A549 (cell line): ENCODE measurements at regions not wholly inside any gene's neighbourhood (a gene's known extent, or its start where the extent isn't known, plus 50 kb on each side); places are given as distances from the start of the nearest gene placed in this dataset.

Experiments used
- ATAC-seq, 2 experiments: fragments of 200-7000 bp in 1 of 2; fragments of >200 bp in 1 of 2; cut with Nextera tagmentation in 1 of 2; cut with Tn5 transposase in 1 of 2; 3 replicates each; pipeline versions ENCODE4 v1.8.0 to v1.9.1; 2018 to 2020; ENCODE audit warnings: mild to moderate bottlenecking in 1 of 2, moderate library complexity in 1 of 2
- CTCF ChIA-PET: fragments of 300-600 bp; sonication (Branson Sonifier 250); formaldehyde crosslinking; extraction: SDS; loops from one replicate; lab custom pipeline; 2021; ENCODE audit warnings: antibody characterized with exemption, inconsistent platforms; lab: Yijun Ruan, JAX
- POLR2A ChIA-PET: fragments of 350-600 bp; formaldehyde crosslinking; extraction: SDS; loops from one replicate; lab custom pipeline; 2021; ENCODE audit warnings: antibody characterized with exemption, inconsistent platforms; lab: Yijun Ruan, JAX
- DNase-seq, 2 experiments: peaks; one replicate each; pipeline versions ENCODE4 v3.0.0 to v3.0.0-alpha.2; 2011 to 2016; ENCODE audit warnings: low read depth in 1 of 2, low spot score in 1 of 2
- FAIRE-seq: peaks from 2 replicates; lab custom pipeline; 2011; peaks lifted over from hg19 to GRCh38; lab: Jason Lieb, UNC
- H3K27ac ChIP-seq, 2 experiments: fragments of >200 bp; sonication (Bioruptor Twin); formaldehyde crosslinking; 3 replicates each; pipeline ENCODE4 v1.5.1; 2016 to 2017
- H3K4me1 ChIP-seq: fragments of >200 bp; sonication (Bioruptor Twin); formaldehyde crosslinking; 3 replicates; pipeline ENCODE4 v1.6.1; 2016
- H3K4me2 ChIP-seq: fragments of >200 bp; sonication (Bioruptor Twin); formaldehyde crosslinking; 3 replicates; pipeline ENCODE4 v1.6.1; 2016
- H3K4me3 ChIP-seq: fragments of >200 bp; sonication (Bioruptor Twin); formaldehyde crosslinking; 3 replicates; pipeline ENCODE4 v1.5.1; 2016
- H3K9me3 ChIP-seq: fragments of >200 bp; sonication (Bioruptor Twin); formaldehyde crosslinking; 3 replicates; pipeline ENCODE4 v1.6.1; 2016
- CBX2 ChIP-seq: fragments of 200-600 bp; sonication (generic); IDR thresholded peaks from 2 replicates; pipeline ENCODE4 v1.6.1; 2016; ENCODE audit warnings: low read depth, mild to moderate bottlenecking, borderline replicate concordance
- CHD4 ChIP-seq: fragments of 200-600 bp; sonication (generic); IDR thresholded peaks from 2 replicates; pipeline ENCODE4 v1.6.1; 2016; ENCODE audit warnings: antibody characterized with exemption, mild to moderate bottlenecking, borderline replicate concordance
- EHF ChIP-seq: fragments of 250-450 bp; sonication (Bioruptor Pico); IDR thresholded peaks from 2 replicates; pipeline ENCODE4 v1.5.0; 2020; ENCODE audit warnings: mild to moderate bottlenecking
- ELK1 ChIP-seq: fragments of 150-350 bp; IDR thresholded peaks from 2 replicates; pipeline ENCODE4 v1.6.1; 2014; ENCODE audit warnings: low read depth, mild to moderate bottlenecking, low read length
- FOSB ChIP-seq: fragments of 250-450 bp; sonication (Bioruptor Pico); IDR thresholded peaks from 2 replicates; pipeline ENCODE4 v1.5.0; 2020; ENCODE audit warnings: mild to moderate bottlenecking, moderate library complexity
- GATA3 ChIP-seq: IDR thresholded peaks from 2 replicates; pipeline ENCODE4 v1.6.1; 2012; ENCODE audit warnings: borderline replicate concordance
- HEYL ChIP-seq: fragments of 250-450 bp; sonication (Bioruptor Pico); IDR thresholded peaks from 2 replicates; pipeline ENCODE4 v1.8.0; 2021; ENCODE audit warnings: mild to moderate bottlenecking, moderate library complexity
- HMGXB4 ChIP-seq: fragments of 250-450 bp; sonication (Bioruptor Pico); IDR thresholded peaks from 2 replicates; pipeline ENCODE4 v1.5.0; 2021; ENCODE audit warnings: mild to moderate bottlenecking, moderate library complexity, borderline replicate concordance
- HOXB5 ChIP-seq: fragments of 250-450 bp; sonication (Bioruptor Pico); IDR thresholded peaks from 2 replicates; pipeline ENCODE4 v1.5.0; 2020; ENCODE audit warnings: mild to moderate bottlenecking, moderate library complexity
- JUN ChIP-seq, 2 experiments: fragments of >200 bp; sonication (Bioruptor Twin); formaldehyde crosslinking; IDR thresholded peaks; 2 replicates in 1 of 2; 3 replicates in 1 of 2; pipeline ENCODE4 v1.6.1; 2016 to 2017
- KDM1A ChIP-seq: fragments of 200-600 bp; sonication (generic); IDR thresholded peaks from 2 replicates; pipeline ENCODE4 v1.6.1; 2016; ENCODE audit warnings: low read depth, mild to moderate bottlenecking
- NFE2L2 ChIP-seq: fragments of 150-350 bp; conservative IDR thresholded peaks from 2 replicates; pipeline ENCODE4 v1.6.1; 2014; ENCODE audit warnings: low read length
- PHF8 ChIP-seq: fragments of 200-600 bp; sonication (generic); IDR thresholded peaks from 2 replicates; pipeline ENCODE4 v1.6.1; 2016; ENCODE audit warnings: low read depth, mild to moderate bottlenecking, antibody characterized with exemption, moderate library complexity, borderline replicate concordance
- POLR2A ChIP-seq: IDR thresholded peaks from 2 replicates; pipeline ENCODE4 v1.6.1; 2012; ENCODE audit warnings: mild to moderate bottlenecking, low read length
- RFX5 ChIP-seq: fragments of 450-650 bp; IDR thresholded peaks from 2 replicates; pipeline ENCODE4 v1.7.1; 2014; ENCODE audit warnings: antibody characterized with exemption, mild to moderate bottlenecking, moderate library complexity
- SREBF2 ChIP-seq: fragments of 450-650 bp; IDR thresholded peaks from 2 replicates; pipeline ENCODE4 v1.6.1; 2014; ENCODE audit warnings: mild to moderate bottlenecking, moderate library complexity
- TP53 ChIP-seq: fragments of 250-450 bp; sonication (Bioruptor Pico); IDR thresholded peaks from 2 replicates; pipeline ENCODE4 v1.5.0; 2021; ENCODE audit warnings: mild to moderate bottlenecking, moderate library complexity
- USF2 ChIP-seq: fragments of 450-650 bp; IDR thresholded peaks from 2 replicates; pipeline ENCODE4 v1.6.1; 2014; ENCODE audit warnings: antibody characterized with exemption
- ZNF302 ChIP-seq: fragments of 250-450 bp; sonication (Bioruptor Pico); IDR thresholded peaks from 2 replicates; pipeline ENCODE4 v1.9.0; 2021; ENCODE audit warnings: inconsistent platforms, mild to moderate bottlenecking, moderate library complexity
- WGBS: methylation state at CpG from one replicate; pipeline ENCODE4 v1.1.6; 2017; ENCODE audit errors: missing lambda C conversion rate; 5-methylcytosine and 5-hydroxymethylcytosine counted together
- TF ChIP-seq, protein P1 (sequence below): fragments of 250-450 bp; sonication (Bioruptor Pico); IDR thresholded peaks from 2 replicates; pipeline ENCODE4 v1.5.0; 2020; ENCODE audit warnings: low read depth, mild to moderate bottlenecking, moderate library complexity

DNA sequence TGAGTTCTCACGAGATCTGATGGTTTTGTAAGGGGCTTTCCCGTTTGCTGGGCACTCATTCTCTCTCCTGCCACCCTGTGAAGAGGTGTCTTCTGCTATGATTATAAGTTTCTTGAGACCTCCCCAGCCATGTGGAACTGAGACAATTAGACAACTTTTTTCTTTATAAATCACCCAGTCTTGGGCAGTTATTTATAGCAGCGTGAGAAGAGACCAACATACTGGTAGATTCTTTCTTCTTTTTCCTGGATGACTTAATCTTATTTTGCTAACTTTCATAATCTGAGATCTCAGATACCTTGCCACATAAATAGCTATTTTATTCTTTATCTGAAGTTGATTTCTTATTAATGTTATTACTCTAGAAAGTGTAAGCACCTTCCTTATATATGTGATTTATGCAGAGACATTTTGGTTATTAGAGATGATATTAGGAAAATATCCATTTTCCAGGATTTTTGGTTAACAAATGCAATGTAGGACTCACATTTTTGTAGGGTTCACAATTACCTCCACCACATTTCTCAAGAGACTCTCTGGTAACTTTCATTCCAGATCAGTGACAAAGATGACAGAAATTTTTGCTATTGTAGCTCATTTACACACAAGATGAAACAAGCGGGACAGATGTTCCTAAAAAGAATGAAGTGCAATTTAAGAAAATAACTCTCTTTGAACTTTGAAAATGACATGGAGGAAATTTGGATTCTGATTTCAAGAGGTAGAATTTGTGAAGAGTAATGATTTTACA is 97.9 kb upstream of the RND3 start:
- ATAC-seq (no peak), DNase-seq (no peak)
- WGBS: 95% methylated on average over 4 of the region's 4 CpGs

DNA sequence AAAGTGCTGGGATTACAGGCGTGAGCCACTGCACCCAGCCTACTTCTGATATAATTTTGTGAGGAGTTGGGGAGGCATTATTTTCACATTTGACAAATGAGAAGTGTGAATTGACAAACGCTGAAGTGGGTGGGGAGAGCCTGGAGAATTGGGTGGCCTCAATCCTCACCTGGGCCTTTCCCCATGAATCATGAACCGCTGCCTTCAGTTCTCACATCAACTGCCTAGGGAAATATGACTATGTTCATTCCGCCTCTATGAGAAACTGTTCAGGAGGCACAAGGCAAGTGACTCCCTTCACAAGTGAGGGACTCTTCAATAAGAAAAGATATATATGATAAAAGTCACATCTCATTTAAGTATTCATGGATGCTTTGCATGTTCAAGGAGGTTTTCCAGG is 96.6 kb upstream of the RND3 start:
- CTCF ChIA-PET: interaction anchor here (0.7 kb wide), 1 partner anchor 17 kb away, joined by 3 read pairs; no protein-coding TSS in a partner anchor

More for the DNA sequence above, 97.9 kb upstream of the RND3 start:
- POLR2A ChIA-PET: no interaction called here
- FAIRE-seq: no peak
- CTCF ChIA-PET: interaction anchor here (1.0 kb wide), 1 partner anchor 17 kb away, joined by 3 read pairs; no protein-coding TSS in a partner anchor
- Histone ChIP-seq H3K9me3 (no peaks in the 10 kb centered on the region), H3K4me1 (peaks cover 36% of the 10 kb centered on the region), H3K27ac (peak overlapping the region; percentile 68 to 83), H3K4me3 (no peak overlapping the region), H3K4me2 (no peak overlapping the region)
- TF ChIP-seq GATA3 (no peak), PHF8 (no peak), KDM1A (no peak), ELK1 (no peak), HMGXB4 (CRISPR knock-in tag) (no peak), ZNF302 (CRISPR knock-in tag) (no peak), CBX2 (no peak), FOSB (CRISPR knock-in tag) (no peak), HOXB5 (no peak), RFX5 (no peak), EHF (no peak), TP53 (CRISPR knock-in tag) (no peak), POLR2A (no peak), CHD4 (no peak), NFE2L2 (no peak), HEYL (CRISPR knock-in tag) (no peak)
- TF ChIP-seq, protein P1, sequence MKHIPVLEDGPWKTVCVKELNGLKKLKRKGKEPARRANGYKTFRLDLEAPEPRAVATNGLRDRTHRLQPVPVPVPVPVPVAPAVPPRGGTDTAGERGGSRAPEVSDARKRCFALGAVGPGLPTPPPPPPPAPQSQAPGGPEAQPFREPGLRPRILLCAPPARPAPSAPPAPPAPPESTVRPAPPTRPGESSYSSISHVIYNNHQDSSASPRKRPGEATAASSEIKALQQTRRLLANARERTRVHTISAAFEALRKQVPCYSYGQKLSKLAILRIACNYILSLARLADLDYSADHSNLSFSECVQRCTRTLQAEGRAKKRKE (CRISPR knock-in tag): no peak

DNA sequence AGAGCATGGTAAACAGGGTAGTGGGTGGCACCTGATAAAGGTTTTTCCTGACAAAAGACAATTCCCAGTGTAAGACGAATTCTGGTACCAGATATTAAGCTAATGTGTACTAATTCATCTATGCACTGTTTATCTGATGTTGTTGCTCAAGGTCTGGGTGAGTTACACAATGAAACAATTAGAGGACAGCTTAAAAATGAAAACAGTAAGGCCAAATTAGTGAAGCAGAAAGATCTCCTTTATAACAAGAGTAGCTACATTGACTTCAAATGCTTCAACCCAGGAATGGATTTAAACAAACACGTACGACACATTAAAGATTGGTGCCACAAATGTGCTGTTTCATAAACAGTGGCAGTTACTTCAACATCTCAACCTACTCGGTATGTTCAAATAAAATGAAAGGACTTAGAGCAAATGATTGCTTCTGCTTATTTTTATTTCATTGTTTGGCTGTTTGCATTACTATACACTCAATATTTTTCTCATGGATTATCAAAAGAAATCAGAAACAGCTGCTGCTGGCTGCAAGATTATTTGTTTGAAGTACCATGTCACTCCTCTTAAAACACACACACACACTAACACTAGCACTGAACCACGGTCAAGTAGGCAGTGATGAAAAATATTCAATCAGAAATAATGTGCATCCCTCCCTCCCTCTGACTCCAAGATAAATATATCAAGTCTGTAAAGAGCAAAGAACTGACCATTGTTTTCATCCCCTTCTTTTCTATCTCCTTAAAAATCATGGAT is 94.4 kb upstream of the RND3 start:
- POLR2A ChIA-PET: no interaction called here
- no peak for DNase-seq
- H3K4me1 ChIP-seq: peaks cover 10% of the 10 kb centered on the region
- no peak for TF ChIP-seq KDM1A
- no peak for TF ChIP-seq USF2
- no peak for TF ChIP-seq JUN (IDR thresholded peaks at IDR 0.05)
- TF ChIP-seq, all 56 proteins: peak for 0
- CTCF ChIA-PET: interaction anchor here (0.8 to 0.9 kb wide), 2 partner anchors 13 to 85 kb away, joined by 3 read pairs; no protein-coding TSS in a partner anchor
- Histone ChIP-seq H3K9me3 (peaks cover 22% of the 10 kb centered on the region), H3K4me3 (no peak overlapping the region), H3K27ac (no peak overlapping the region), H3K4me2 (no peak overlapping the region)
- WGBS: 59% methylated on average over 5 of the region's 5 CpGs
- no peak for FAIRE-seq
- no peak for ATAC-seq

More for the DNA sequence above, 96.6 kb upstream of the RND3 start:
- H3K4me2 ChIP-seq: no peak overlapping the region
- FAIRE-seq: no peak
- ATAC-seq: no peak
- H3K4me3 ChIP-seq: no peak overlapping the region
- peaks cover 7% of the 10 kb centered on the region; the same call in 1 of the 3 replicates for H3K9me3 ChIP-seq
- peaks cover 26% of the 10 kb centered on the region for H3K4me1 ChIP-seq
- WGBS: 89% methylated on average over 4 of the region's 4 CpGs
- DNase-seq: no peak
- no peak for TF ChIP-seq SREBF2
- TF ChIP-seq CHD4: no peak
- POLR2A ChIA-PET: no interaction called here
- H3K27ac ChIP-seq: peak overlapping the region; percentile 29 to 40; a peak in 1 of 6 replicates
